Gastrocnemius medialis (tissue), 4 donors: ENCODE measurements at regions not wholly inside any gene's neighbourhood (a gene's known extent, or its start where the extent isn't known, plus 50 kb on each side); places are given as distances from the start of the nearest gene placed in this dataset.

Experiments
- ATAC-seq, 2 donors: fragments of 150-250 bp; one replicate each; pipeline ENCODE4 v1.9.1; 2016
- DNase-seq, 2 donors: peaks; one replicate each; pipeline ENCODE4 v3.0.0-alpha.2; 2019
- H3K27ac ChIP-seq, 4 donors: fragments of 200-600 bp; sonication (generic); 1 replicate in 1 of 4; 2 replicates in 3 of 4; pipeline ENCODE4 v1.5.1; 2016 to 2018; ENCODE audit warnings: mild to moderate bottlenecking in 2 of 4, moderate library complexity in 1 of 4
- H3K27me3 ChIP-seq, 3 donors: fragments of 200-600 bp; sonication (generic) in 2 of 3; 1 replicate in 1 of 3; 2 replicates in 2 of 3; pipeline versions ENCODE4 v1.5.1 to v1.6.0; 2016 to 2019; ENCODE audit warnings: mild to moderate bottlenecking in 1 of 3, moderate library complexity in 1 of 3
- H3K36me3 ChIP-seq, 2 donors: fragments of 200-600 bp; sonication (generic) in 1 of 2; one replicate each; pipeline ENCODE4 v1.5.1; 2017 to 2018
- H3K4me1 ChIP-seq, 2 donors: fragments of 200-600 bp; sonication (generic) in 1 of 2; one replicate each; pipeline ENCODE4 v1.5.1; 2016 to 2017; ENCODE audit warnings: mild to moderate bottlenecking in 2 of 2
- H3K4me3 ChIP-seq, 4 donors: fragments of 200-600 bp; sonication (generic) in 3 of 4; 1 replicate in 1 of 4; 2 replicates in 3 of 4; pipeline ENCODE4 v1.5.1; 2016 to 2019; ENCODE audit warnings: mild to moderate bottlenecking in 2 of 4
- H3K9me3 ChIP-seq, 3 donors: fragments of 200-600 bp; sonication (generic) in 2 of 3; 1 replicate in 1 of 3; 2 replicates in 2 of 3; pipeline ENCODE4 v1.5.1; 2016 to 2019
- POLR2A ChIP-seq, 2 donors: fragments of 450-650 bp; IDR thresholded peaks; one replicate each; pipeline ENCODE4 v1.6.1; 2017; ENCODE audit warnings: antibody characterized with exemption in 2 of 2, mild to moderate bottlenecking in 2 of 2, moderate library complexity in 2 of 2
- in situ Hi-C, 4 donors: fragments of 200-750 bp; cut with MboI; loops; one replicate each; pipeline versions ENCODE4 v1.15.0 to v1.8.0; 2017; ENCODE audit warnings: low sequenced_read_pairs in 4 of 4
- intact Hi-C: fragments of 100-400 bp; cut with DNase I; formaldehyde crosslinking; loops from one replicate; pipeline ENCODE4 v1.15.1; 2023; ENCODE audit warnings: low total_unique reads
- TF ChIP-seq, protein P1 (sequence below), 5 experiments: fragments of 450-650 bp in 3 of 5; fragments of 200-600 bp in 2 of 5; sonication (generic) in 2 of 5; IDR thresholded peaks in 4 of 5; conservative IDR thresholded peaks in 1 of 5; 1 replicate in 4 of 5; 2 replicates in 1 of 5; pipeline ENCODE4 v1.5.1; 2016 to 2019; ENCODE audit warnings: antibody characterized with exemption in 5 of 5, mild to moderate bottlenecking in 3 of 5, moderate library complexity in 3 of 5

DNA sequence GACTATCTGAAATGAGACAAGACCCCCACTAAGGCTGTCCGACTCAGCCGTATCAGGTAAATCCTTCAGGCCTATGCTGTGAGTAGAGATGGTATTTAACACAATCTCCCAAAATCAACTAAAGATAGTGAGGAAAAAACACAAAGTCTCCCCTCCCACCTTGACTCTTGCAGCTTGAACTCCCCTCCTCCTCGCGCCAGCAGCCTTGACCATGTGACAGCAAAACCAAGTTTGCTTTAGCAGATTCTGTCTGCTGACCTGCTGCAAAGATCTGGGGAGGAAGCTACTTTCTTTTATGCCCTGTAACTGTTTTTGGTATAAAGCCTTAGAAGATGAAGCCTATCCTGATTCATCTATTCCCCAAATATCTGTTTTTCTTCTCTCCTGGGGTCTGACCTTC, 509.5 kb downstream of the CDH26 start:
- H3K27ac ChIP-seq, result no peak overlapping the region
- in situ Hi-C loops (no loop called here), intact Hi-C loops (loop anchor here (10.0 kb wide), 1 partner anchor 83 kb away; no protein-coding TSS in a partner anchor)
- ATAC-seq (no peak), DNase-seq (no peak)
- no peak overlapping the region for H3K4me3 ChIP-seq
- no peaks in the 10 kb centered on the region for H3K9me3 ChIP-seq
- no peaks in the 10 kb centered on the region for H3K36me3 ChIP-seq
- TF ChIP-seq POLR2A (IDR thresholded peaks at IDR 0.05), result no peak
- TF ChIP-seq, protein P1, sequence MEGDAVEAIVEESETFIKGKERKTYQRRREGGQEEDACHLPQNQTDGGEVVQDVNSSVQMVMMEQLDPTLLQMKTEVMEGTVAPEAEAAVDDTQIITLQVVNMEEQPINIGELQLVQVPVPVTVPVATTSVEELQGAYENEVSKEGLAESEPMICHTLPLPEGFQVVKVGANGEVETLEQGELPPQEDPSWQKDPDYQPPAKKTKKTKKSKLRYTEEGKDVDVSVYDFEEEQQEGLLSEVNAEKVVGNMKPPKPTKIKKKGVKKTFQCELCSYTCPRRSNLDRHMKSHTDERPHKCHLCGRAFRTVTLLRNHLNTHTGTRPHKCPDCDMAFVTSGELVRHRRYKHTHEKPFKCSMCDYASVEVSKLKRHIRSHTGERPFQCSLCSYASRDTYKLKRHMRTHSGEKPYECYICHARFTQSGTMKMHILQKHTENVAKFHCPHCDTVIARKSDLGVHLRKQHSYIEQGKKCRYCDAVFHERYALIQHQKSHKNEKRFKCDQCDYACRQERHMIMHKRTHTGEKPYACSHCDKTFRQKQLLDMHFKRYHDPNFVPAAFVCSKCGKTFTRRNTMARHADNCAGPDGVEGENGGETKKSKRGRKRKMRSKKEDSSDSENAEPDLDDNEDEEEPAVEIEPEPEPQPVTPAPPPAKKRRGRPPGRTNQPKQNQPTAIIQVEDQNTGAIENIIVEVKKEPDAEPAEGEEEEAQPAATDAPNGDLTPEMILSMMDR (IDR thresholded peaks at IDR 0.05 in 4 of 5, conservative IDR thresholded peaks at IDR 0.05 in 1 of 5), result no peak
- H3K27me3 ChIP-seq, result no peaks in the 10 kb centered on the region
- no peaks in the 10 kb centered on the region for H3K4me1 ChIP-seq

DNA sequence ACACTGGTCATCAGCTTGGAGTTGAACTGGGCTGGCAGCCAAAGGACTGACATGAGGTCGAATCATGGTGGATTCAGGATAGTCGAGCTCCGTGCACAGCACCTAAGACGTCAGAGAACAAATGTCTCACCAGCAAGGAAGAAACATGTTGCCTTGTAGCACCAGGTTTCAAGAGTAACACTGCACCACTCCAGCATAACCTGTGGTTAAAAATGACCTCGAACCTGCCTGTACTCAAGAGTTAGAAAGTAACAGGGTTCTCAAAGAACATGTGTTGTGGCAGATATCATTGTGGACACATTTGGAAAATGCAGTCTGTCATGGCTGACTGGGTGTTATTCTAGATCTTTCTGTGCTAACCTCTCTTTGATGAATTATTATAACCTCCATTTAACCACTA, 511.6 kb downstream of the CDH26 start:
- H3K27ac ChIP-seq, result no peak overlapping the region
- ATAC-seq, result no peak
- in situ Hi-C loops, result no loop called here

DNA sequence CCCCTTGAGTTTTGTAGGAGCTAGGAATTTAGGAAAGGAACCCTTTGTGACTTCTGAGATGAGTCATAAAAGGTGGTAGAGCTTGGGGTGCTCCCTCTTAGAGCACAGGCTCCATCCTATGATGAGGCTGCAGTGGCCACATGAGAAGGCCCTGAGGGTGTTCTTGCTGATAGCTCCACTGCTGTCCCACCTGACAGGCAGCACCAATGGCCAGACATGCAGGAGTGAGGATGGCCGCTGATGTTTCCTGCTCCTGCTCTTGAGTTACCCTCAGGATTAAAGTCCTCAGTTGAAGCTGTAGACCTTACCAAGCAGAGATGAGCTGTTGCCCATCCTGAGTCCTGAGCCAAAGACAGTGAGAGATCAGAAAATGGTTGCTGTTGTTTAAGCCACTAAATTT, 512.1 kb downstream of the CDH26 start:
- H3K4me1 ChIP-seq, result no peaks in the 10 kb centered on the region
- ATAC-seq (no peak), DNase-seq (no peak)
- H3K27me3 ChIP-seq, result peaks cover 0 to 2% (median 0%) of the 10 kb centered on the region in 3 donors
- H3K4me3 ChIP-seq, result no peak overlapping the region
- intact Hi-C loops, result no loop called here
- in situ Hi-C loops, result no loop called here
- no peaks in the 10 kb centered on the region for H3K9me3 ChIP-seq
- no peaks in the 10 kb centered on the region for H3K36me3 ChIP-seq
- TF ChIP-seq, protein P1 (IDR thresholded peaks at IDR 0.05 in 4 of 5, conservative IDR thresholded peaks at IDR 0.05 in 1 of 5), result no peak
- no peak for TF ChIP-seq POLR2A (IDR thresholded peaks at IDR 0.05)
- H3K27ac ChIP-seq, result no peak overlapping the region

More for the DNA sequence above, 511.6 kb downstream of the CDH26 start:
- Histone ChIP-seq H3K27me3 (peaks cover 0 to 2% (median 0%) of the 10 kb centered on the region in 3 donors), H3K36me3 (no peaks in the 10 kb centered on the region), H3K4me1 (no peaks in the 10 kb centered on the region), H3K9me3 (no peaks in the 10 kb centered on the region), H3K4me3 (no peak overlapping the region)
- no peak for DNase-seq
- intact Hi-C loops, result loop anchor here (10.0 kb wide), 1 partner anchor 85 kb away; no protein-coding TSS in a partner anchor
- TF ChIP-seq POLR2A (IDR thresholded peaks at IDR 0.05), result no peak
- TF ChIP-seq, protein P1 (IDR thresholded peaks at IDR 0.05 in 4 of 5, conservative IDR thresholded peaks at IDR 0.05 in 1 of 5), result no peak

DNA sequence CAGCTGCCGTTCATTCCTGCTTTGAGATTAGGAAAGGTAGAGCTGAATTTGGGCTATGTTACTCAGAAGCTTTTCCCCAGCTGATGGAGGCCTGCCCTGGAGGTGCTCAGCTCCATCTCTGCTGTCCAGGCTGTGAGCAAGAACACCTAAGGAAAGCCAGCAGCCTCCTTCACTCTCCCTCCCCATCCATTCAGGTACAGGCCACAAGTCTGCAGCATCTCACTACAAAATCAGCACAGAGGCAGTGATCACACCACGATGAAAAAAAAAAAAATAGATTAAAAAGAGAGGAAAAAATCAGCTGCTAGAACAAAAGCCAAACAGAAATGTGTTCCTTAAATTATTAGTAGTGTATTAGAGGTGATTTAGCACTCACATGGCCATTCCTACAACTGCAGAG, 515.0 kb downstream of the CDH26 start:
- intact Hi-C loops, result no loop called here
- no peak for DNase-seq
- peaks cover 0 to 2% (median 0%) of the 10 kb centered on the region in 3 donors for H3K27me3 ChIP-seq
- in situ Hi-C loops, result no loop called here
- ATAC-seq, result no peak
- H3K36me3 ChIP-seq, result no peaks in the 10 kb centered on the region
- H3K27ac ChIP-seq, result no peak overlapping the region
- no peaks in the 10 kb centered on the region for H3K4me1 ChIP-seq
- H3K9me3 ChIP-seq, result no peaks in the 10 kb centered on the region
- no peak overlapping the region for H3K4me3 ChIP-seq
- TF ChIP-seq POLR2A (IDR thresholded peaks at IDR 0.05), result no peak
- TF ChIP-seq, protein P1 (IDR thresholded peaks at IDR 0.05 in 4 of 5, conservative IDR thresholded peaks at IDR 0.05 in 1 of 5), result no peak

DNA sequence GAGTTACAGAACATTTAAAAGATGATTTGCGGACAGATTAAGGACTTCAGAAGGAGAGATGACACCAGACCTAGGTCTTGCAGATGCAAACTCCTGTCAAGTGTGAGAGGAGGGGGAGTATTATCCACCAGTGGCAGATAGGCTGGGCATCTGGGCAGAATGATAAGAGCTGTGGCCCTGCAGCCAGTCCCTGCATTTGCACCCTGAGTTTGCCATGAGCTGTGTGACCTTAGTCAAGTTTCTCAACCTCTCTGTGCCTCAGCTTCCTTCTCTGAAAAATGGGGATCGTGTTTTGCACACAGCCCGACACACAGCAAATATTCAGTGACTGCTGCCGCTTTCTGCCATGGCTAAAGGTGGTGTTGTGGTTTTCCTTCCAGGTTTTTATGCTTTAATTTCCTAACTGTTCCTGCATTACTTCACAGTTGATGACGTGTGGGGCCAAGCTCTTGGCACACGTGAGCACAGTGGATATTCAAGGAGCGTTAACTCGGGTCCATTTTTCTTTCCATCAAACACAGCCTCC, 516.2 kb downstream of the CDH26 start:
- DNase-seq (no peak), ATAC-seq (no peak)
- Histone ChIP-seq H3K27me3 (peaks cover 0 to 2% (median 0%) of the 10 kb centered on the region in 3 donors), H3K4me3 (no peak overlapping the region), H3K9me3 (no peaks in the 10 kb centered on the region), H3K27ac (no peak overlapping the region), H3K4me1 (no peaks in the 10 kb centered on the region), H3K36me3 (no peaks in the 10 kb centered on the region)
- intact Hi-C loops, result no loop called here
- in situ Hi-C loops, result no loop called here
- TF ChIP-seq POLR2A (IDR thresholded peaks at IDR 0.05), result no peak
- TF ChIP-seq, protein P1 (IDR thresholded peaks at IDR 0.05 in 4 of 5, conservative IDR thresholded peaks at IDR 0.05 in 1 of 5), result no peak
